SIG-M5 treated with dmso at 0.1 percent for 504 hours (cell line): ENCODE measurements at regions not wholly inside any gene's neighbourhood (a gene's known extent, or its start where the extent isn't known, plus 50 kb on each side); places are given as distances from the start of the nearest gene placed in this dataset.

Source experiments
- DNase-seq: peaks from one replicate; lab custom pipeline; 2025; ENCODE audit not compliant: unreplicated experiment; lab: John Stamatoyannopoulos, UW

DNA sequence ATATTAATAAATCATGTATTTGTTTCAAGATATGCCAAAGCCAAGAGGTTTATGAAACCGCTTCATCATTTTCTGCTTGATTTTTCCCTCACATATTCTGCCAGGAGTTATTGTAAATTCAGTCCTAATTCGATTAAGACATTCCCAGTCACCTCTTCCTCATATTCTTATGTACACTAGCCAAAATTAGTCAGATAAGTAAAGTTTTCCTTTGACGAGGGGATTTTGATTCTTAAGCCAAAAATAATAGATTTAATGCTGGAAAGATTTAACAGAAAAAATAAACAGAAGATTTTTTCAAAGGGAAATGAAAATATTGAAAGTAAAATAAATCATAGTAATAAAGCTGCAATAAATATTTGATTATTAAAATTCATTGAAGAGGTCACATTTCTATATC lies 51.0 kb upstream of the VEGFC start:
- DNase-seq, result no peak

DNA sequence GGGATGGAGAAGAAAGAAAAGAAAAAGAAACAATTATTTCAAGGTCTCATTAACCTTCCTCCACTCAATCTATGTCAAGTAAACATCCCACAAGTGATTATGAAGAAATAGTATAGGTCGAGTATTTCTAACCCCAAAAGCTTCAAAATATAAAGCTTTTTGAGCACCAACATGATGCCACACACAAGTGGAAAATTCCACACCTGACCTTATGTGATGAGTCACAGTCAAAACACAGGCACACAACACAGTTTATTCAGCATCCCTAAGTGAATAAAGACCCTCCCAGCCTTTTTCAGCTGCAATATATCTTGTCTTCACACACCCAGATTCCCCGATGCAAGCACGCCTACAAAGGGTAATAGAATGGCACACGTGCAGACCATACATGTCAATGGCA lies 51.7 kb upstream of the VEGFC start:
- DNase-seq, result no peak

DNA sequence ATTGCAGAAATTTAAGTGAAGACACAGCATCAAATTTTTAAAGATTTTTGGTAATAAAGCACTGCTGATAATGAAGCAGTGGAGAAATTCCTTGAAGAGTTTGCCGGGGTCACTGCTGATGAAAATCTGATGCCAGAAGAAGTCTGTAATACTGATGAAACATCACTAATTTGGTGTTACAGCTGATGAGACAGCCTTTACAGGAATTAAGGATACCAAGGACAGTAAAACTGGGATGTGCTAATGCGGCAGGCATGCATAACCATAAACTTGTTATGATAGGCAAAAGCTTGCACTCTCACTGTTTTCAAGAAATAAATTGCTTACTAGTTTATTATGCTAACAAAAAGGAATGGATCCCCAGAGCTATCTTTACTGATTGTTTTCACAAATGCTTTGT lies 52.9 kb upstream of the VEGFC start:
- DNase-seq, result no peak

DNA sequence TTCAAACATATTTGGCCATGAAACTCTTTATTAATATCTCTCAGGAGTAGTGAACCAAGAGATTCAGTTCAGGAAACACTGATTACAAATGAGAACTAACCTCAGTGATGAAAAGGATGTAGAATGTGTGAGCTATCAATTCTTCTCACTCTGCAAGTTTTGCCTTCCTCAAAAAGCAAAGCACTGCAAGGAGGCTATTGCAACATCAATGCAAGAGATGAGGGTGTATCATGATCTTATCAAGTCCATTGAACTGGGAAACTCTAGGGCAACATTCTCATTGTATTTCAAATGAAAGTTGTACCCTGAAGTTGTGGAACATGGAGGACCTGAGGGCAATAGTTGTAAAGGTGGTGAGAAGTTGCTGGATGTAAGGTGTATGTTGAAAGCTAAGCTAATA lies 56.4 kb upstream of the VEGFC start:
- DNase-seq, result no peak

DNA sequence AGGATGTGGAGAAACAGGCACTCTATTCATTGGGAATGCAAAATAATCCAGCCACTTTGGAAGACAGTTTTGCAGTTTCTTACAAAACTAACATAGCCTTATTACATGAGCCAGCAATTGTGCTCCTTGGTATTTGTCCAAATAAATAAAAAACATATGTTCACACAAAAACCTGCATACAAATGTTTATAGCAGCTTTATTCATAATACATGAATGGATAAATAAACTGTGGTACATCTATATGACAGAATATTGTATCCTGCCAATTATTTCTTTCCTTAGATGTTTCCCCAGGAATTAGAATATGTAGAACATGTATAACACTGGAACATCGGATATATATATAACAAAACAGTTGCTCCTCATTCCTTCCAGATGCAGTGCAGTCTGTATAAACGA lies 57.7 kb upstream of the VEGFC start:
- no peak for DNase-seq

DNA sequence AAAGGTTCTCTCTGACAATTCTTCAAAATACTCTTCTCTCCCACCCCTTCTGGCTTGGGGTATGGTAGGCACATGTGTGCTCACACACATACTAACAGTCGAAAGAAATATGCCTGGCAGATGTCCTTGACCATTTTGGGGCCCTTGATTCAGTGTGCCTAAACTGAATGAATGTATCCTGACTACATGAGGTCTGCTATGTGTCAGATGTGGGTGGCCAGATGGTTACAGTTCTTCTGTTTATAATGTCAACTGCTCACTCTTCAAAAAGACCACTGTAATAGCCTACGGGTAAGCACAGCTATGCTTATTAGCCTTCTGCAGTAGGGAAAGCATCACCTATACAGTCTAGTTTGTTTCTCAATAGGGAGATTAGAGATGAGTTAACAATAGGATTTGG lies 63.7 kb upstream of the VEGFC start:
- no peak for DNase-seq

DNA sequence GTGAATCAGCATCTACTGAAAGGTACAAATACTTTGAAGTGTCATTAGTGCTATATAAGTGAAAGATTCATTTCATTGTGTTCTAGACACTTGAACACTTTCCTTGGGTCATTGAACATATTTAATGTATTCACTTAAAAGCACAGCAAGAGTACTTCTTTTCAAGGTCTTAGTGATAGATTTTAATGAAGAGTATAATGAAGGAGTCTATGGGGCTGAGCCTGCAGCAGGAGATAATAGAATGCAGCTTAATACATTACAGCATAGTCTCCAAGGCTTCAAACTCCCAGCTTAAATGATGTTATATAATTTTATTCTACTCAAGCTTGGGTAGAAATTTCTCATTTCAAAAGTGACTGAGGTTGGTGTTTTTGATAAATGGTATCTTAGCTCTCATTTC lies 66.1 kb upstream of the VEGFC start:
- no peak for DNase-seq

DNA sequence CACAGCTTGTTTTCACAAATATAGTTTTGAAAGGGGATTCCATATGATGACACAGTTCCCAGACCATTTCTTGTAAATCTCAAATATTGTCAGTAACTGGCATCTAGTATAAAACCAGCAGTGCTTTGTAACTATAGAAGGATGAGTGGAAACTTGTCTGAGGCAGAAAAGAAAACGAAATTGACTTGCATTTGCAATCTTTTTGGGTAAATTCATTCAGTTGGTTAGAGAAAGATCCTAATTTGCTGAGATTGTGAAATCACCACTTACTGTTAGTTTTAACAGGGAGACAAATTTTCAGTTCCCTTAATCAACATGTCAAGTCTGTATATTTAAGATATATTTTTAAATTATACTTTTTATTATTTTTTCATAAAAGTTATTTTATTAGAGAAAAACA lies 71.5 kb upstream of the VEGFC start:
- DNase-seq, result no peak

DNA sequence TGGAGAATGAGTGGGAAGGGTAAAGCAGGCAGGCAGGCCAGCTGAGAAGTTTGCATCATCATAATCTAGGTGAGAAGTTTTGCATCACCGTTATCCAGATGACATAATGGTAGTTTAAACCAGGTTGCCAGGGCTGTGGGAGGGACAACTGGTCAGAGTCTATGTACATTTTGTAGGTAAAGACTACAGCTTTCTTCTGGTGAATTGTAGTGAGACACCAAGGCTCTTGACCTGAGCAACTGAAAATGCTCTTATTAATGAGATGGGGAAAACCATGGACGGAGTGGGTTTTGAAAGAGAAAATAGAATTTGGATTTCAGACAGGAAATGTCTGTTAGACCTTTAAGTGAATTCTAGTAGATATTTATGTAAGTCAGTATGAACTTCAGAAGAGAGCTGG lies 76.0 kb upstream of the VEGFC start:
- no peak for DNase-seq

DNA sequence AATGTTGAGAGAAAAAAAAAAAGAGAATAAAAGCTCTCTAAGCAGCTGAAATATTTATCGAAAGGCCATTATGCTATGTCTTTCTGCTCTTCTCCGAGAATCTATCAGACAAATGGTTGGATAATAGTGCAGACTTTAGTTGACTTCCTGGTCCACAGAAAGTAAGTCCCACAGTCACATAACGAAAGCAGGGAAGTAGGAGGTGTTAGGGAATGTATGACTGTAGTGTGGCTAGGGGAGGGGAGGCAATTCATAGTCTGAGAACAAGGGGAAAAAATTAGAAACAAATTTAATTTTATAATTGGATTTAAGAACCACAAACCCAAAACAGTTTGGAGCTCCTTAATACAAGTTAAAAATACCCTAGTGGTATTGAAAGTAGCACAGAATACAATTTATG lies 79.7 kb upstream of the VEGFC start:
- DNase-seq, result no peak

DNA sequence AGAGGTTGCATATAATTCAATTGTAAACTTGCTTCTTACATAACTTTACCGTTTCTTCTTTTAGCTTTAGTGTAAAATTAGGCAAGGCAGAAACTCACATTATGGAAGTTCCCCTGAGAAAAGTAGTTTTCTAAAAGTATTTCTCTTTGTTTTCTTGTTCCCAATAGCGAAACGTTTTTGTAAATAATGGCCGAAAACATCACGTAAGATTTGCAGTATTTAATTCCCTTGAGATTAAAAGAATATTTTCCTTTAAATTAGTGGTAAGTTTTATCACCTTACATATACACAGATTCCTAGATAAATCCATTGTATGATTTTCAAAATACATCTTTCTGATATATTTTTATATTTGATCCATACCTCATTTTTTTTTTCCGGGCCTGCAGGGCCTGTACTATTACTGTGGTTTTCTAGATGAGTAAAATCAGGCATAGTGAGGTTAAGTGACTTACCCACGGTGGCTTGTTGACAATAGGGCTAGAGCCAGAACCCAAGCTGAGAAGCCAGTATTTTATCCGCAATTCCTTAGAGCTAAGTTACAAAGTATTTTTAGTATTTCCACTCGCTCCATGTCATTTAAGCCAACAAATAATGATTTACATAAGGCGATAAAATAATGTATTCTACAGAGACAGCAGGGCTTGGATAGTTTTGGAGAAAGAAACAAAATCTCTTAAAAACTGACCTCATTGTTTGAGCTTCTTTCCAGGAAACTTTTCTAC lies 82.2 kb upstream of the VEGFC start:
- no peak for DNase-seq

DNA sequence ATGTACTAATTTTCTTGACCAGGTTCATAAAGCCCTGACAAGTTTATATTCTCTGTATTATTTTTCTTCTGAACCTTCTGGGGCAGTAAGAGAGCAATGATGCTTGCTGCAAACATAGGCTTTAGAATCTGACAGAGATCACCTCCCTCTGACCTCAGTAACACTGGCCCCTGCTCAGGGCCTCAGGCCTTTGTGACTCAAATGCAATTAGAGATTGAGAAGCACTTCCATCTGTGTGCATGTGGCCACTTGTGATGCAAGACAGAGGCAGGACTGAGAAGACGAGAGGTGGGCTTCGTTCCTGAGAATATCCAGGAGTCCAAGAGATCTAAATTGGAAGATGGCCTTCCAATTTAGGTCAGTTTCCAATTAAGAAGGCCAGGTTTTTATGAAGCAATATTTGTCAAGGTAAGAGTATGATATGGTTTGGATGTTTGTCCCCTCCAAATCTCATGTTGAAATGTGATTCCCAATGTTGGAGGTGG lies 82.8 kb upstream of the VEGFC start:
- DNase-seq, result no peak

DNA sequence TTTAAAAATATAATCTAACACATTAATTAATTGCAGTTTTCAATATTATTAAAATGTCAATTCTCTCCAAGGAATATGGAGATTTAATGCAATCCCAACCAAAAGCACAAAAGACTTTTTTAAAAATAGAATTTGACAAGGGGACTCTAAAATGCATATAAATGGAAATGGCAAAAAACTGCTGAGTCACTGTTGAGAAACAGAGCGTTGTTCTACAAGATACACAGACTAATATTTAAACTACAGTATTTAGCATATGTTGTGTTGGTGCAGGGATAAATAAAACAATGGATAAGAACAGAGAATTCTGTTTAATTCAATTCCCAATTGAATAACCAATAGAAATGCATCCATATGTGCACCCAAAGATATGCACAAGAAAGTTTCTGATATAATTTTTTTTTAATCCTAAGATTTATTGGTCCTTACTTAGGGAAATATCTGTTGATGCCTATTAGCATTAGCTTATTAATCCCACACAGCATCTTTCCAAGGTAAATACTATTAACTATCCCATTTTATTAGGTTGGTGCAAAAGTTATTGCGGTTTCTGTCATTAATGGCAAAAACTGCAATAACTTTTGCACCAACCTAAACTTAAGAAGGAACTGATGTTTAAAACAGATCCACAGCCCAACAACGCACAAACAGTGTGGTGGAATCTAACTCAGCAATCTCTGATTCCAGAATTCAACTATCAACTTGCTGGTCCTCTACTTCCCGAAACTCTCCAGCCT lies 86.8 kb upstream of the VEGFC start:
- no peak for DNase-seq

DNA sequence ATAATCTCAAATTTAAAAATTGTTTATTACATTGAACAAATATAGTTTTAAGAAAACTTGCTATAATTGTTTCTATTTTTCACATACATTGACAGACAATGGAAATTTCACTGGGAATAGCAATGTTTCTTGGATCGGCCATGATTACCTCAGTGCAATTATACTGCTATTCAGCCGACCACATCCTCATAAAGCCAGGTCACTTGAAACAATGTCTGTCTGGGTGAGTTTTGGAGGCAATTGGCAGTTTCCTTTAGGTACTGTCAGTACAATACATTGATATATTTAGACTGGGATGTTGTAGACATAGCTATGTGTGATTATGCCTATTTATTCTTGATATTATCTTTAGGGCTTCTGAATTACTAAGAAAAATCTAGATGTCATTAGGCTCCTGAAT lies 89.5 kb upstream of the VEGFC start:
- no peak for DNase-seq

DNA sequence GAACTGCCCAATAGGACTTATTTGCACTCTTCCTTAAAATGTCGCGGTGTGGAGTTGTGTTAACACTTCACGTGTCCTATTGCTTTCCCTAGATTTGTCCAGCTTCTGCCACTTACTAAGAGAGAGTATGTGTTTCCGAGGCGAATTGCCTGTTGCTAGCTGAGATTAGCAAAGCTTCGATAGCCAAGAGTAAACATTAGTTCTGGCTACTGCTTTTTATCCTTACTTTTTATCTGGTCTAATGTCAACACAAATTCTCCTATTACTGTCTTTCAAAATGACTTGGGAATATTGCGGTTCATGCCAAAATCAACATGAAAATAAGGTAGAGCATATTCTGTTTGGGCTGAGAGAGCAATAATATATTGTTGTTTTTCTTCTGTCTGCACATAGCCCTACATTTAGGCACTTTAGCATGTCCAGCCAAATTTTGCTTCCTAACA lies 90.4 kb upstream of the VEGFC start:
- DNase-seq, result no peak

DNA sequence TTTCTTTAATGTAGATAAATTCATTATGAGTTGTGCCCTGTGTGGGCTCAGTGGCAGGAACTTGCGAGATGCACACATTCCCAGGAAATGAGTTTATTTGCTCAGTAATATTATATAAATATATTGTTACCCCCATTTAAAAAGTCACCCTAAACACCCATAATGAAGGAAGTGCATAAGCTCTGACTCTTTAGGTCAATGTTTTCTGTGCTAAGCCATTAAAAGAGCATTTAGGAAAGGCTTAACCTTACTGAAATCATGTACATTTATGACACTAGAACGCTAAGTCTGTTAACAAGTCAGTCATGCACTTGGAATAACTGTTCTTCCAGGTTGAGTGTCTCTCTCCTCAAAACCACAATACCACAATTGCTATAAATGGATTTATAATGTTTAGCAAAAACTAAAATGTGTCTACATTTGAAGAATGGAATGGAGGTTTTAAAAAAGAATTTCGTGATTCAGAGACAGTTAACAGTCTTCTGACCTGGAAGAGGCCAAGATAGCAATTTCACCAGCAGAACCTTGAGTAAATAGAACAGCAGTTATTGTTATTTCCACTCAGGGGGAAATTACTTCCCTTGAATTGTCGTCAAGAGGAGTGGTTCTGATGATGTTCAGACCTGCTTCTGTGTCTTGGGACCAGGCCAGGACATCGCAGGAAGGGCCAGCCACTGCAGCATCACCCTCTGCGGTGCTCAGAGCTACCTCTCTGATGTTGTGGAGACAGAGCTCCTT lies 91.1 kb upstream of the VEGFC start:
- no peak for DNase-seq

DNA sequence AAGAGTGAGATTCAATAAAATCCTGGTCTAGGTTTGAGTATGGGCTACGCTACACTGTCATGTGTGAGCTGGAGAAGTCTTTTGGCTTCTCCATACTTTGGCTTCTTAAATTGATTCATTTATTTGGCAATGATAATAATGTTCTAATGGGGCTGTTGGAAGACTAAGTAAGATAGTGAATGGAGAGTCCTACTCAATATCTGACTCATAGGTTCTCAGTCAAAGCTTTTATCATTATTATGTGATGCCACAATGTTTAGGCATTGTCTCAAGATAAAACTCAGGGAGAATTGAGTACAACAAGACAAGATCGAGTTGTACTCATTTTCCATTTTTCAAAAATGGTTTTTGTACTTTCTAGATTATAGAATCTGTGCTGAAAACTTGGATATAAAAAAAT lies 92.5 kb upstream of the VEGFC start:
- DNase-seq, result no peak

DNA sequence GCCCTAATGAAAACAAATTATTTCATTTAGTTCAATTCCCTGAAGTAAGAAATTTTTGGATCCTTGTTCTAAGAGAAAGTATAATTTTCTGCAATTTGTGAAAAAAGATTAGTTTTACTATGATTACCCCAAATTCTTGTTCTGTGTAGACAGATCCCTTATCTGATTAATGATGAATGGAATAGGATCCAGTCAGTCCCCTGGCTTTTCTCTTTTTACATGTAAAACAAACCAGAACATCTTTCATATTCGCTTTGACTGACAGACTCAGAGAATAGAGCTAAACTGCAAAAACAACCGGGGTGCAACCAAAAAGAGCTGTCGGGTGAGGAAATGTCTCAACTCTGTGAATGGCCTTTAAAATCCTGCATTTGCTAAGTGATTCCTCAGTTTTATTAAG lies 93.4 kb upstream of the VEGFC start:
- no peak for DNase-seq

DNA sequence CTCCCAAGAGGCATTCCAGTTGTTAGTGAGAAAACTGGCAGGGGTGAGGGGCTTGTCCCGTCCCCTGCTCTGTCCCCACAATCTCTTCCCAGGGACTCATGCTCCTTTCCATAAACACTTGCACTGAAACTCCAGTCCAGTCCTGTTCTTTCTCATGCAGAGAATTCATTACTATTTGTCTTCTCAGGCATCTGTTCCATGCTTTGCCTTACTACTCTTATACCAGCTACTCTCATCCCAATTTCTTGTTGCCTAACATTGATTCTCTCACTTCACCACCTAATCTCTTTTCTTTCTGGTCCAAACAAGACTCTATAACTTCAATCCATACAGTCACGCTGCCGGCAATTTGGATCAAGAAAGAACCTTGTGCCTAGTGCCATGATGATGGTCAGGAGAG lies 97.1 kb upstream of the VEGFC start:
- no peak for DNase-seq

DNA sequence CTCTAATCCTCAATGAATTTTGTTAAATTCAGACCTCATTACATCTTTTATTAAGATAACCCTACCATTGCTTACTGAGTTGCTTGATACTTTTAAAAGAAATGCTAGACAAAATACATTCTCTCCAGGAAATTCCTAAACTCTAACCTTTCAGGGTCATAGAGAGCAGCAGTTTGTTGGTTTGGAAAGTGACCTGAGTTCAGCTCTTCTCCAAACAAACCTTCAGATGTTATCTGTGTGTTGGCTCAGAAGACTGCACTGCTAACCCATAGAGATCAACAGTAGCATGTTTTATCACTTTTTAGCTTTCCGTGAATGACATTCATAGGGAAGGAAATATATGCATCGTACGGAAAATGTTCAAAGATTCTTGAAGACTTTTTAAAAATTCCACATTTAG lies 101.8 kb upstream of the VEGFC start:
- no peak for DNase-seq

DNA sequence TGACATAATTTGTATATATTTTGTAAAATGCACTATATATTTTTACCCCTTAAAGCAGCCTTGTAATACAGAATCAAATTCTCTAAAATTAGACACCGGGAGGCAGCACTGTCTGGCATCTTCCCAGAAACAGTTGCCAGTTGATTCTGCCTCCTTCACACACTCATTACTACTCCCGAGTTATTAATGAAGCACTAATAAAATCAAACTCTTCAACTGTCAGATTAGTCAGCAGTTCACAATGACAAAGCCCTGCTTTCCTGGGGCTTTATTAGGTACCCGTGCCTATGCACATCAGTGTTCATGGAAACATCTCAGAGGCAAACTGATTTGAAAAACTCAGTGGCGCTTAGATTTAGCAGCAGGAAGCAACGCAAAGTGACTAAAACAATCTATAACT lies 103.5 kb upstream of the VEGFC start:
- DNase-seq, result no peak

DNA sequence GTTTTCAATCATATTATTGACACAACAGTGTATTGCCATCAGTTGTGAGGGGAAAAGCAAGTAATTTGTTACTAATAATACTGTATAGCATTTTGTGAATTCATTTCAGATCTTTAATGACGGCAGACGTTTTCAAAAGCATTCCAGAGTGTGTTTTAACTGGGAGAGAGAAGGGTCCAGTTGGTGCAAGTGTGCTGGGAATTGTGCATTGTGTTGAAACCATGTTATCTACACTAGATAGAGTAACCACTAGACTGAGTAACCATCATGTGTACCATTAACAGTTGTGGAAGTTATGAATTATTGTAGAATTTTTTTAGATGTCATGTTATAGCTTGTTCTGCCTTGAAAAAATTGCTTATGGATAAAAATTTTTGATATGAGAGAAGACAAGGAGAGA lies 104.5 kb upstream of the VEGFC start:
- no peak for DNase-seq
